ENCODE measurements at regions not wholly inside any gene's neighbourhood (a gene's known extent, or its start where the extent isn't known, plus 50 kb on each side); places are given as distances from the start of the nearest gene placed in this dataset.
"Not testable (repeated sequence)": the region's sequence is repeated elsewhere in the genome, so short reads cannot be mapped to it uniquely, and the experiment has no call there.

DNA sequence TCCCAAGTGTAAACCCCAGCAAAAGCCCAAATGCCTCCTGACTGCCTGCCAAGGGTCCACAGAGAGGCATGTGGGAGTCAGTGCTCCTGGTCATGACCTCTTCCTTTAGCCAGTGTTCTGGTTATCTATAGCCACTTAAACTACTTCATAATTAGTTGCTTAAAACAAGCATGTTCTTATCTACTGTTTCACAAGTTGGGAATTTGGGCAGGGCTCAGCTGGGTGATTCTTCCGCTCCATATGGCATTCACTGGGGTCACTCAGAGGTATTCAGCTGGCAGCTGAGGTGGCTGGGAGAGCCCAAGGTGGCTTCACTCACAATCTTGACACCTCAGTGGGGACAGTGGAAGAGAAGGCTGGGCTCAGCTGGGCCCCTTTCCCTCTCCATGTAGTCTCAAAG is 184.0 kb upstream of the RGS6 start:
- H3K4me3 Mint-ChIP-seq: no peak overlapping the region
- no peaks in the 10 kb centered on the region for H3K36me3 Mint-ChIP-seq
- no peak for DNase-seq
- H3K4me1 Mint-ChIP-seq: peaks cover 0 to 6% of the 10 kb centered on the region in 2 donors
- H3K27me3 Mint-ChIP-seq (ENCODE audit: low read depth in 3 of 3): peaks cover 2 to 4% (median 3%) of the 10 kb centered on the region in 3 donors
- H3K27ac Mint-ChIP-seq: no peak overlapping the region
- peaks cover 0 to 7% (median 0%) of the 10 kb centered on the region in 6 donors for H3K9me3 Mint-ChIP-seq

DNA sequence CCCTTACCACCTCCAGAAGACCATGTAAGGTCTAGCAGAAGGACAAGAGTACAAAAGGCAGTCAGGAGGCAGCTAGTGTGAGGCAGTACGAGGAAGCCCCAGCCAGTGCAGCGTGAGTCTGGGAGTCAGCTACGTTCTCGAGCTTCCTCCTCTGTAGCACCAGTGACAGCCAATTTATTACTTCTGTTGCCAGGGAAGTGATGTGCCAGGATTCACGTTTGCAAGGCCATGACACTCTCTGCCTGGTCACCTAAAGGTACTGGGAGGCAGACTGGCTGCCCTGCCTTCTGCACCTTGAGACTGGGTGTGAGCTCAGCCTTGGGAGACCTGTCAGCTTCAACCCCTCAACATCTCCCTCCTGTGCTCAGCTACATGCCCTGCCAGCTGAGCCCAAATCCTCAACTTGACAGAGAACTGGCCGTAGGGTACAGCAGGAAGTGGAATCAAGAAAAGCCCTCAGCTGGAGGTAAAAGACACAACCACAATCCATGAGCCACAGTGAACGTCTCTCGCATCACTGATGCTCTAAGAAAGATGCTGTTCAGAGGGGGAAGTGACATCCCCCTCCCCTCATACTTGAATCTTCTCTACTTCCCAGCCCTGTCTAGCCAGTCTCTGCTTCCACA is 182.5 kb upstream of the RGS6 start:
- Mint-ChIP-seq H3K27ac (no peak overlapping the region), H3K4me1 (peaks cover 0 to 6% of the 10 kb centered on the region in 2 donors), H3K9me3 (peaks cover 0 to 7% (median 0%) of the 10 kb centered on the region in 6 donors), H3K36me3 (no peaks in the 10 kb centered on the region), H3K4me3 (no peak overlapping the region), H3K27me3 (ENCODE audit: low read depth in 3 of 3) (peaks cover 2 to 4% (median 2%) of the 10 kb centered on the region in 3 donors)
- DNase-seq: no peak

DNA sequence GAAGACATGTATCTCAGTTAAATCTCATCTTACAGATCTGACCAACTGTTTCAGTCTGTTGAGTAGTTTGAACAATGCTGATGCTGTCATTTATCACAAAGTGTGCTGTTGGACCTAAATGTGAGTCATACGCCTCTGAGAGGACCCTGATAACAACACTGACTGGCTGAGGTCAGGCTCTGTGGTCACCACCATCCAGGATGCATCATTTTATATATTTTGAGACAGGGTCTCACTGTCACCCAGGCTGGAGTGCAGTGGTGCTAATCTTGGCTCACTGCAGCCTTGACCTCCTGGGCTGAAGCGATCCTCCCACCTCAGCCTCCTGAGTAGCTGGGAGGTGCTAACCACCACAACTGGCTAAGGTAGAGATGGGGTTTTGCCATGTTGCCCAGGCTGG is 181.0 kb upstream of the RGS6 start:
- Mint-ChIP-seq H3K27ac (no peak overlapping the region), H3K36me3 (no peaks in the 10 kb centered on the region), H3K4me1 (peaks cover 0 to 6% of the 10 kb centered on the region in 2 donors), H3K4me3 (no peak overlapping the region), H3K27me3 (ENCODE audit: low read depth in 3 of 3) (peaks cover 2 to 4% (median 2%) of the 10 kb centered on the region in 3 donors), H3K9me3 (peaks cover 0 to 7% (median 0%) of the 10 kb centered on the region in 6 donors)
- no peak for DNase-seq

DNA sequence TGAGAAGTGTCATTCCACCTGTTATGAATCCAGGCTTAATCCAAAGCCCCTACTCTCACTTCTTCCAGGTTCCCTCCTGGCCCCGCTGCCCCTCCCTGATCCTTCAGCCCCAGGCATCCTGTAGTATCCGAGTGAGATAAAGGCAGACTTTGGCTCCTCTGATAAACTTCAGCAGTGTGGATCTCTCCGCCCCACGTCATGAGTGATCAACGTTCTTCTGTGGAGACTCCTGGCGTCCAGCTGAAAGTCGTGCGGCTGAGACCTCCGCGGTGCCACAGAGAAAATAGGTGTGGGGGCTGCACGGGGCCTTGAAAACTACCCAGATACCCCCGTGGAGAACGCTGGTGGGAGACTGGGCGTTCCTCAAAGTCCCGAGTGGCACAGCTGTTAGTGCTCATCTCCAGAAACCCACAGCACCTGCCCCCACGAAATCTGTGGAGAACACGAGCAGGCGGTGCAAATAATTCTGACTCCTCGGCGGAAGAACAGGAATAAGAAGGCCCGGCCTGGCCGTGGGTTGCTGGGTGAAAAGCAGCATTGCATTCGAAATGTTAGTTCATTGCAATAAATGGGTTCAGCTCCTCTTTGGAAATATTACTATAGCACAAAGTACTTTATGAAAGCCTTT is 180.0 kb upstream of the RGS6 start:
- Mint-ChIP-seq H3K27ac (no peak overlapping the region), H3K4me3 (no peak overlapping the region), H3K36me3 (no peaks in the 10 kb centered on the region), H3K9me3 (peaks cover 0 to 7% (median 0%) of the 10 kb centered on the region in 6 donors), H3K4me1 (peaks cover 0 to 6% of the 10 kb centered on the region in 2 donors), H3K27me3 (ENCODE audit: low read depth in 3 of 3) (peaks cover 2 to 4% (median 2%) of the 10 kb centered on the region in 3 donors)
- DNase-seq: no peak

DNA sequence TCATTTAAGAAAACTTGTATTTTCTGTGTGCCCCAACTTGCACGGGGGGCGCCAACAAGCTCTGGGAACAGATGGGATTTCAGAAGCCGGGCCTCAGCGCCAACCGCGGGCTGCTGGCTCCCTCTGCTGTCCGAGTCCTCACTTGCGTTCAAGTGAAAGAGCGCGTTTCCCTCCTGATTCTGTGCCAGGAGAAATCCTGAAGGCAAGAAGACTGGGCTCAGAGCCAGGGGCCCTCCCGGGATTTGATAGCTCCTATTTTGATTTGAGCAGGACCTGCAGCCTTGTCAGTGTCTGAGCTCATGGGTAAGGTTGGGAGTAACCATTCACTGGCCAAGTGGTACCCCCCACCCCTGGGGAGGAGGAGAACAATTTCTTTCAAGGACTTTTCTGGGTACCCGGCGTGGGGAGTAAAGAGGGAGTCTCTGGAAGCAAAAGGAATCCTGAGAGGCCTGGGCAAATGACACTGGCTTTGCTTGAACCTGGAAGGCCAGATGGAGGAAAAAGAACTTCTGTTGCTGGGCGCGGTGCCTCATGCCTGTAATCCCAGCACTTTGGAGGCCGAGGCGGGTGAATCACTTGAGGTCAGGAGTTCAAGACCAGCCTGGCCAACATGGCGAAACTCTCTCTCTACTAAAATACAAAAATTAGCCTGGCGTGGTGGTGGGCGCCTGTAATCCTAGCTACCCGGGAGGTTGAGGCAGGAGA is 179.0 kb upstream of the RGS6 start:
- H3K9me3 Mint-ChIP-seq: peaks cover 0 to 3% (median 0%) of the 10 kb centered on the region in 6 donors
- H3K27ac Mint-ChIP-seq: no peak overlapping the region
- DNase-seq: peak; percentile 53 to 56 (median 54)
- peaks cover 2 to 4% (median 3%) of the 10 kb centered on the region in 3 donors for H3K27me3 Mint-ChIP-seq (ENCODE audit: low read depth in 3 of 3)
- H3K4me3 Mint-ChIP-seq: no peak overlapping the region
- peaks cover 0 to 6% of the 10 kb centered on the region in 2 donors for H3K4me1 Mint-ChIP-seq
- no peaks in the 10 kb centered on the region for H3K36me3 Mint-ChIP-seq

DNA sequence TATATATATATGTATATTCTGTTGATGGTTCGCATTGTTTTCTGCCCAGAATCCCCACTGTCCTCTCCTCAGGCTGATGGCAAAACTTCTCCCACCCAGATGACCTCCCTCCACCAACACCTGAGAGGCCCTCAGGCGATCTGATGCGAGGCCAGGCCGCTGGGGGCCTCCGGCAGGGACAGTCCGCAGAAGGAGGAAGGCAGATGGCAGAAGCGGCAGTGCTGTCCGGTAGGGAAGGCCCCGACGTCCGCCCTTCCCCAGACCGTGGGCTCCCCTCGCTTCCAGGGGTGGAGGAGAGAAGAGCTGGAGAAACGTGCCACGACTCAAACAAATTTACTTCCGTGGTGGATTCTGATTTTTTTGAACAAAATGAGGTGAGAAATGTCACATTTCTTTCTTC is 178.3 kb upstream of the RGS6 start:
- DNase-seq: no peak
- Mint-ChIP-seq H3K36me3 (no peaks in the 10 kb centered on the region), H3K4me3 (no peak overlapping the region), H3K9me3 (peaks cover 0 to 2% (median 0%) of the 10 kb centered on the region in 6 donors), H3K27me3 (ENCODE audit: low read depth in 3 of 3) (peaks cover 1 to 4% (median 3%) of the 10 kb centered on the region in 3 donors), H3K4me1 (peaks cover 0 to 6% of the 10 kb centered on the region in 2 donors), H3K27ac (no peak overlapping the region)

DNA sequence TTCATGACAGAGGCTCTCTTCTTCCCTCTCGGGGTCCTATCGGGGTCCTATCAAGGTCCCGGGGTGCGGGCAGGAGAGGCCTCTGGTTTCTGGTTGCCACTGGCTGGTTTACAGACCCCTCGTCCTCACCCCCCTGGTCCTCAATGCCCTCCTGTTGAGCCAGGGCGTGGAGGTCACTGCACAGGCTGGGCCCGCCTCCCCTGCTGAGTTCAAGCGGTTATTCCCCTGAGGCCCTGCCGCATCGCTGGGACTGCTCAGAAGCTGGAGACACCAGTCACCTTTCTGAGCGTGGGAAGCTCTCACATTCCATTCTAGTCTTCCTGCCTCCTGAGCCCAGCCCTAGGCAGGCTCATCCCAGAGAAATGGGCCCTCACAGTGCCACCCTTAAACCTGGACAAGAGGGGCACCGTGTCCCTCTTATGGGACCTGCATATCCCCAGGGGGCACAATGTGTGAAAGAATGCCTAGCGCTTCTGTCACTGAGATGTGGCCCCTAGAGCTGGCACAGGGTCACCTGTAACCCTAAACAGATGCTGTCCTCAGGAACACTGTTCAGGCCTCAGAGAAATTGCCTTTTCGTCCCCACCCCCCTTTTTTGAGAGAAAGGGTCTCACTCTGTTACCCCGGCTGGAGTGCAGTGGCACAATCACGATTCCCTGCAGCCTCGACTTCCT is 177.7 kb upstream of the RGS6 start:
- H3K36me3 Mint-ChIP-seq: no peaks in the 10 kb centered on the region
- H3K9me3 Mint-ChIP-seq: peaks cover 0 to 2% (median 0%) of the 10 kb centered on the region in 6 donors
- DNase-seq: no peak
- H3K4me3 Mint-ChIP-seq: no peak overlapping the region
- peaks cover 0 to 4% (median 3%) of the 10 kb centered on the region in 3 donors for H3K27me3 Mint-ChIP-seq (ENCODE audit: low read depth in 3 of 3)
- no peak overlapping the region for H3K27ac Mint-ChIP-seq
- peaks cover 0 to 6% of the 10 kb centered on the region in 2 donors for H3K4me1 Mint-ChIP-seq

DNA sequence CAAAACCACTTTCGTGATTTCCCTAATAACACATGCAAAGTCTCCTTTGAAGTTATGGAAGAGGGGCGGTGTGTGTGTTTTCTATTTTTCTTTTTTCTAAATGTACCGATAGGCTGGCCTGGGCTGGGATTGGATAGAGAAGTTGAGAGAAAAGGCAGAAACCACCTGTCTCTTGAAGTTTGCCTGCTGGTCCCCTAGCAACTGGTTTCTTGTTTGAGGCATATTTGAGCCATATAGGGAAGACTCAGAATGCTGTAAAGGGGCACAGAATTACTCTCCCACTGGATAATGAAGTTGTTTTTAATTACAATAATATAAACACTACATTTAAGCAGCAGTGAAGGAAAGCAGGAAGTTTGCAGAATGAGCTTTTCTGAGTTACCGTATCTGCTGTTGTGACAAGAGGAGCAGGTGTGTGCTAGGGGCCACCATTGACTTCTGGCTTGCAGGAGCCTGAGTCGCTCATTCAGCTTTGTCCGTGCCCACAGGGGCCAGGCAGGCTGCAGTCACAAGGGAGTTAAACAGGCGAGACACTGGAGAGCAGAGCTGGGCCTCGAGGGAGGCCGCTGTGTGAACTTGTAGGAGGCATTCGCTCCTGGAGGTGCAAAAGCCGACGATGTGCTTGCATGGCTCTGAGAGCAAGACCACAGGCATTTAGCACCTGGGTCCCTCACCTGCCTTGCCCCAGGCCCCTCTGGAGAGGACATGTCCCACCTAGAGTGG is 173.8 kb upstream of the RGS6 start:
- Mint-ChIP-seq H3K4me1 (no peaks in the 10 kb centered on the region), H3K27me3 (ENCODE audit: low read depth in 3 of 3) (peaks cover 0 to 10% (median 3%) of the 10 kb centered on the region in 3 donors), H3K9me3 (no peaks in the 10 kb centered on the region), H3K27ac (no peak overlapping the region), H3K4me3 (no peak overlapping the region), H3K36me3 (no peaks in the 10 kb centered on the region)
- no peak for DNase-seq

DNA sequence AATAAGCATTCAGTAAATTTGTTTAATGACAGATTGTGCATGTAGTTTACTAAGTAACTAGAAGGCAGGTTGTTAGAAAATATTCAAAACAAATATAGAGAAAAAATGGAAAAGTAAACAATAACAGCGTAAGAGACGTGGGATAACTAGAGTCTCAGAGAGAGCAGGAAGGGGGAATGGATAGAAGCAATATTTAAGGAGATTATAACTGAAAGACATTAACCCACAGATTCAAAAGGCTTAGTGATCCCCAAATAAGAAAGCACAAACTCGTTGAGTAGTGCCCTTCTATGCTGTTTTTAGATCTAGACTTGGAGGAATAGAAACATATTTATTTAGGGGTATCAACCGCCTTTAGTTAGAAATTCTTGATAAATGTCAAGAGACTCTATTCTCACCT is 169.7 kb upstream of the RGS6 start:
- H3K9me3 Mint-ChIP-seq: no peaks in the 10 kb centered on the region
- no peaks in the 10 kb centered on the region for H3K4me1 Mint-ChIP-seq
- no peak overlapping the region for H3K4me3 Mint-ChIP-seq
- H3K36me3 Mint-ChIP-seq: no peaks in the 10 kb centered on the region
- H3K27ac Mint-ChIP-seq: no peak overlapping the region
- no peak for DNase-seq
- H3K27me3 Mint-ChIP-seq (ENCODE audit: low read depth in 3 of 3): peaks cover 3 to 16% (median 3%) of the 10 kb centered on the region in 3 donors

DNA sequence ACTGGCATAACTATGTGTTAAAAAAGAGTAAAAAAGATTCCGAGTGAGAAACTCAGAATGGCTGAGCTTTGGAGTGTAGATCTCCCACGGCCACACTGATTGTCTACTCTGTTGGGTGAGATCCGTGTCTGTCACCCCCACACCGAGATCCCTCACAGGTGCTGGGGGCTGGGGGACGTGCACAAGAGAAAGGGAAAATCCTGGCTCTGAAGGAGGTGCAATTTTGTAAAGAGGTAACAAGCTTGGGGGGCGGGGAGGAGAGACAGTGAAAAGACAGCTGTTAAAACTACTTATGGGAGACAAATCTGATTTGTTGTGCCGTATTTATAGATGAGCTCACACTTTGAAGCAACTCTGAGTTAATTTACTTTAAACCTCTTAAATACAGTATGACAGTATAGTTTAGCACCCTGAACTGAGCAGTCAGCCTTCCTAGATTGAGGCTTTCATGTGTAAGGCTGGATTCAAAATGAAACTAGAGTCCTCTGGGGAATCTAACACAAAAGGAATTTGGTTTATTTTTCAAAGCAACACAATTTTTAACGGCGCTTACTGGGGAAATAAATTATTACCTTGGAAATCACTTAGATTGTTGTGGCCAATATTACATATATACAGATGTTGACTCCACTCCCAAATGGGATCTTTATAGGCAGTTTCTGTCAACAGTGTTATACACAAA is 167.4 kb upstream of the RGS6 start:
- Mint-ChIP-seq H3K27me3 (ENCODE audit: low read depth in 3 of 3) (peaks cover 0 to 14% (median 3%) of the 10 kb centered on the region in 3 donors), H3K4me3 (no peak overlapping the region), H3K4me1 (no peaks in the 10 kb centered on the region), H3K36me3 (no peaks in the 10 kb centered on the region), H3K27ac (no peak overlapping the region), H3K9me3 (no peaks in the 10 kb centered on the region)
- DNase-seq: no peak

DNA sequence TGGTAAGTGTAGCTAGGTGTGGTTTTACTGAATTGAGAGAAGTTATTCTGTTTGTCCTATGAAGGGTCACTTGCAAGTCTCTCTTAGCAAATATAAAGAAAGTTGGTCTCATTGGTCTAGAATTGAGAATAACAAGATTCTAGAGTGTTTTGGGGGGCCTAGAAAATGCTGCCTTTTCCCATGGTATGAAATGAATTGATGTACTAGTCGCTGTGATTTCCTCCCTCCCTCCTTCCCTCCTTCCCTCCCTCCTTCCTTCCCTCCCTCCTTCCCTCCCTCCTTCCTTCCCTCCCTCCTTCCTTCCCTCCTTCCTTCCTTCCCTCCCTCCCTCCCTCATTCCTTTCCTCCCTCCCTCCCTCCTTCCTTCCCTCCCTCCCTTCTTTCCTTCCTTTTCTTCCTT is 166.7 kb upstream of the RGS6 start:
- Mint-ChIP-seq H3K36me3 (no peaks in the 10 kb centered on the region), H3K4me1 (no peaks in the 10 kb centered on the region), H3K27me3 (ENCODE audit: low read depth in 3 of 3) (peaks cover 2 to 14% (median 3%) of the 10 kb centered on the region in 3 donors), H3K4me3 (no peak overlapping the region), H3K27ac (no peak overlapping the region), H3K9me3 (no peaks in the 10 kb centered on the region)
- DNase-seq: no peak

DNA sequence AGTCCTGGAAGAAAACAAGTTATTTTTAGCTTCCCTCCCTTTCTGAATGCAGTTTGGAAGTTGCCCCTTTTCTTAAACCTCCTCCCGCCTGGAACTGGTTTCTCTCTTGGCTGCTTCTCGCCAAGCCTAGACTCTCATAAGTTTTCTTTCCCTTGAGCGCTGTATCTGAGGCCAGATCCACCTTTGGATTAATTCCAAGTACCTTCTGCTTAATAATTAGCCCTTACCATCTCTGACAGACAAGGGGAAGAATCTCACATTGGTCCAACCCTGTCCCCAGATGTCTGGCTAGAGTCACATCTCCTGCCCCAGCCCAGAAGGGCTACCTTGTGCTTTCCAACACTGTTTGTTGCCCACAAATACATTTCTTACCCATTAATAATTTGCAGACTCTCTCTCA is 161.8 kb upstream of the RGS6 start:
- Mint-ChIP-seq H3K36me3 (peaks cover 0 to 3% (median 0%) of the 10 kb centered on the region in 3 donors), H3K4me3 (no peak overlapping the region), H3K27me3 (ENCODE audit: low read depth in 3 of 3) (peaks cover 5 to 9% (median 6%) of the 10 kb centered on the region in 3 donors), H3K27ac (no peak overlapping the region), H3K4me1 (no peaks in the 10 kb centered on the region), H3K9me3 (peaks cover 0 to 7% (median 0%) of the 10 kb centered on the region in 6 donors)
- DNase-seq: no peak

DNA sequence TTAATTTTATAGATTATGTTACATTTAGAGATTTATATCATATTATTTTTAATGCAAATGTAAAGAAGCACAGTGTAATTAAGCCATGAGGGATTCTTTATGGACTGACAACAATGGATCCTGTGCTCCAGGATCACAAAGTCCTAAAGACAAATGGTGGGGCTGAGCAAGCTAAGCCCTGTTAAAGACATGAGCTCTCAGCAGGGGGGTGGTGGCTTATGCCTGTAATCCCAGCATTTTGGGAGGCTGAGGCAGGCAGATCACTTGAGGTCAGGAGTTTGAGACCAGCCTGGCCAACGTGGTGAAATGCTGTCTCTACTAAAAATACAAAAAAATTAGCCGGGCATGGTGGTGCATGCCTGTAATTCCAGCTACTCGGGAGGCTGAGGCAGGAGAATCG is 160.8 kb upstream of the RGS6 start:
- peaks cover 5 to 10% (median 9%) of the 10 kb centered on the region in 3 donors for H3K27me3 Mint-ChIP-seq (ENCODE audit: low read depth in 3 of 3)
- not testable (repeated sequence) for H3K36me3 Mint-ChIP-seq, DNase-seq, H3K4me1 Mint-ChIP-seq, H3K9me3 Mint-ChIP-seq, H3K27ac Mint-ChIP-seq, H3K4me3 Mint-ChIP-seq
